ENCODE measurements at regions not wholly inside any gene's neighbourhood (a gene's known extent, or its start where the extent isn't known, plus 50 kb on each side); places are given as distances from the start of the nearest gene placed in this dataset.
"Not testable (repeated sequence)": the region's sequence is repeated elsewhere in the genome, so short reads cannot be mapped to it uniquely, and the experiment has no call there.

DNA sequence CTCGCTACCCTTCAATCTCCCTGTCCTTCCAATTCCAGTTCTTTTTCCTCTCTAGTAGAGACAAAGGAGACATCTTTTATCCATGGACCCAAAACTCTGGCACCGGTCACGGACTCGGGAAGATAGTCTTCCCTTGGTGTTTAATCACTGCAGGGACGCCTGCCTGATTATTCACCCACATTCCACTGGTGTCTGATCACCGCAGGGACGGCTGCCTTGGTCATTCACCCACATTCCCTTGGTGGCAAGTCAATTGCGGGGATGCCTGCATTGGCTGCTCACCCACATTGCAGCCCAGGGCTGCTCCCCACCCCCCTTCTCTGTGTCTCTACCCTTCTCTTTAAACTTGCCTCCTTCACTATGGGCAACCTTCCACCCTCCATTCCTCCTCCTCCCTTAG lies 90.2 kb upstream of the RBM19 start:
- not testable (repeated sequence) for TF ChIP-seq POLR2A (IDR thresholded peaks at IDR 0.05; ENCODE audit: low read length); GATA1 (IDR thresholded peaks at IDR 0.05; ENCODE audit: low read depth, low read length)
